Urinary bladder (tissue), 3 donors: ENCODE measurements at regions not wholly inside any gene's neighbourhood (a gene's known extent, or its start where the extent isn't known, plus 50 kb on each side); places are given as distances from the start of the nearest gene placed in this dataset.
A peak's percentile ranks its signal among the peaks of the same experiment; 100 is the strongest.

Experiments used
- DNase-seq: peaks from one replicate; pipeline ENCODE4 v3.0.0-alpha.2; 2015; ENCODE audit errors: extremely low spot score
- H3K27ac ChIP-seq: one replicate; pipeline ENCODE4 v1.5.1; 2013; ENCODE audit warnings: low read depth, mild to moderate bottlenecking, moderate library complexity
- H3K36me3 ChIP-seq: one replicate; pipeline ENCODE4 v1.6.1; 2013; ENCODE audit warnings: mild to moderate bottlenecking, moderate library complexity; ENCODE audit not compliant: insufficient read depth
- H3K4me1 ChIP-seq: one replicate; pipeline ENCODE4 v1.6.1; 2013; ENCODE audit warnings: mild to moderate bottlenecking, moderate library complexity; ENCODE audit not compliant: insufficient read depth
- H3K4me3 ChIP-seq: one replicate; pipeline ENCODE4 v1.5.1; 2013; ENCODE audit warnings: low read depth, low read length
- WGBS: extraction: QIAGEN DNeasy Blood & Tissue Kit; methylation state at CpG from one replicate; pipeline ENCODE4 v1.1.7; 2013; 5-methylcytosine and 5-hydroxymethylcytosine counted together
- donor health status: healthy with polysubstance abuse.
- donor health status: healthy.

- Histone ChIP-seq H3K36me3 (no peaks in the 10 kb centered on the region), H3K27ac (no peak overlapping the region), H3K4me1 (no peaks in the 10 kb centered on the region), H3K4me3 (no peak overlapping the region)
- no peak for DNase-seq
- WGBS: 92% methylated on average over 3 of the region's 3 CpGs
Measured at GRCh38 chr6:134692008-134692407, 257.9 kb downstream of the ALDH8A1 start.

- no peak overlapping the region for H3K4me3 ChIP-seq
- 70% methylated on average over 2 of the region's 2 CpGs for WGBS
- DNase-seq: no peak
- no peaks in the 10 kb centered on the region for H3K4me1 ChIP-seq
- H3K27ac ChIP-seq: no peak overlapping the region
- no peaks in the 10 kb centered on the region for H3K36me3 ChIP-seq
Measured at GRCh38 chr6:134691180-134691579, 258.7 kb downstream of the ALDH8A1 start.

- DNase-seq: no peak
- 94% methylated on average over 3 of the region's 3 CpGs for WGBS
- Histone ChIP-seq H3K4me1 (no peaks in the 10 kb centered on the region), H3K27ac (no peak overlapping the region), H3K36me3 (no peaks in the 10 kb centered on the region), H3K4me3 (no peak overlapping the region)
Measured at GRCh38 chr6:134690048-134690447, 259.9 kb downstream of the ALDH8A1 start.

- Histone ChIP-seq H3K4me1 (no peaks in the 10 kb centered on the region), H3K36me3 (no peaks in the 10 kb centered on the region), H3K4me3 (no peak overlapping the region), H3K27ac (no peak overlapping the region)
- no peak for DNase-seq
- 73% methylated on average over 4 of the region's 4 CpGs for WGBS
Measured at GRCh38 chr6:134689641-134690040, 260.3 kb downstream of the ALDH8A1 start.

GRCh38 chr6:134689177-134689576 lies 260.7 kb downstream of the ALDH8A1 start:
- Histone ChIP-seq H3K27ac (no peak overlapping the region), H3K4me1 (no peaks in the 10 kb centered on the region), H3K4me3 (no peak overlapping the region), H3K36me3 (no peaks in the 10 kb centered on the region)
- 57% methylated on average over 4 of the region's 4 CpGs for WGBS
- no peak for DNase-seq

GRCh38 chr6:134686071-134686470 lies 263.8 kb downstream of the ALDH8A1 start:
- H3K36me3 ChIP-seq: no peaks in the 10 kb centered on the region
- 67% methylated on average over 6 of the region's 6 CpGs for WGBS
- no peak overlapping the region for H3K27ac ChIP-seq
- DNase-seq: no peak
- H3K4me3 ChIP-seq: no peak overlapping the region
- no peaks in the 10 kb centered on the region for H3K4me1 ChIP-seq

- no peak overlapping the region for H3K4me3 ChIP-seq
- no peaks in the 10 kb centered on the region for H3K36me3 ChIP-seq
- DNase-seq: no peak
- no peak overlapping the region for H3K27ac ChIP-seq
- 83% methylated on average over 2 of the region's 2 CpGs for WGBS
- no peaks in the 10 kb centered on the region for H3K4me1 ChIP-seq
Measured at GRCh38 chr6:134684423-134684795, 265.5 kb downstream of the ALDH8A1 start.

- no peak overlapping the region for H3K27ac ChIP-seq
- no peak overlapping the region for H3K4me3 ChIP-seq
- no peak for DNase-seq
- WGBS: 60% methylated on average over 2 of the region's 2 CpGs
- no peaks in the 10 kb centered on the region for H3K4me1 ChIP-seq
- no peaks in the 10 kb centered on the region for H3K36me3 ChIP-seq
Measured at GRCh38 chr6:134683783-134684422, 266.0 kb downstream of the ALDH8A1 start.

GRCh38 chr6:134680433-134680832 lies 269.5 kb downstream of the ALDH8A1 start:
- Histone ChIP-seq H3K36me3 (no peaks in the 10 kb centered on the region), H3K4me1 (no peaks in the 10 kb centered on the region), H3K27ac (no peak overlapping the region), H3K4me3 (no peak overlapping the region)
- WGBS: 96% methylated on average over 1 of the region's 1 CpG
- no peak for DNase-seq

- 93% methylated on average over 3 of the region's 3 CpGs for WGBS
- Histone ChIP-seq H3K4me3 (no peak overlapping the region), H3K4me1 (no peaks in the 10 kb centered on the region), H3K36me3 (no peaks in the 10 kb centered on the region), H3K27ac (no peak overlapping the region)
- DNase-seq: no peak
Measured at GRCh38 chr6:134680021-134680420, 269.9 kb downstream of the ALDH8A1 start.

GRCh38 chr6:134678436-134678889 lies 271.4 kb downstream of the ALDH8A1 start:
- 59% methylated on average over 7 of the region's 7 CpGs for WGBS
- H3K36me3 ChIP-seq: no peaks in the 10 kb centered on the region
- no peaks in the 10 kb centered on the region for H3K4me1 ChIP-seq
- DNase-seq: peak; percentile 31
- H3K27ac ChIP-seq: no peak overlapping the region
- H3K4me3 ChIP-seq: no peak overlapping the region

- Histone ChIP-seq H3K4me1 (no peaks in the 10 kb centered on the region), H3K36me3 (no peaks in the 10 kb centered on the region), H3K27ac (no peak overlapping the region), H3K4me3 (no peak overlapping the region)
- 83% methylated on average over 6 of the region's 6 CpGs for WGBS
- no peak for DNase-seq
Measured at GRCh38 chr6:134676307-134677281, 273.3 kb downstream of the ALDH8A1 start.

- no peaks in the 10 kb centered on the region for H3K36me3 ChIP-seq
- no peak overlapping the region for H3K4me3 ChIP-seq
- WGBS: 83% methylated on average over 11 of the region's 11 CpGs
- no peaks in the 10 kb centered on the region for H3K4me1 ChIP-seq
- H3K27ac ChIP-seq: no peak overlapping the region
- no peak for DNase-seq
Measured at GRCh38 chr6:134675110-134676054, 274.5 kb downstream of the ALDH8A1 start.
